ENCODE measurements at regions not wholly inside any gene's neighbourhood (a gene's known extent, or its start where the extent isn't known, plus 50 kb on each side); places are given as distances from the start of the nearest gene placed in this dataset.

- TF ChIP-seq CTCF (IDR thresholded peaks at IDR 0.05 in 4 of 5, conservative IDR thresholded peaks at IDR 0.05 in 1 of 5), result no peak
- TF ChIP-seq POLR2A (IDR thresholded peaks at IDR 0.05), result no peak
Measured at GRCh38 chr14:71590131-71590530, 342.1 kb upstream of the RGS6 start.

Data from gastrocnemius medialis (tissue), 4 donors.